ENCODE measurements at regions not wholly inside any gene's neighbourhood (a gene's known extent, or its start where the extent isn't known, plus 50 kb on each side); places are given as distances from the start of the nearest gene placed in this dataset.

- TF ChIP-seq SP1 (IDR thresholded peaks at IDR 0.05), result no peak
- no peak for TF ChIP-seq ZNF384 (IDR thresholded peaks at IDR 0.05)
These were observed 311.7 kb upstream of the KIAA1217 start for GRCh38 chr10:23897267-23897666.

Measured in HEK293T (cell line).